Activated CD4-positive, alpha-beta memory T cell treated with anti-CD3 and anti-CD28 coated beads for 36 hours (primary cell): ENCODE measurements at regions not wholly inside any gene's neighbourhood (a gene's known extent, or its start where the extent isn't known, plus 50 kb on each side); places are given as distances from the start of the nearest gene placed in this dataset.
"Not testable (repeated sequence)": the region's sequence is repeated elsewhere in the genome, so short reads cannot be mapped to it uniquely, and the experiment has no call there.

Experiments used
- CTCF ChIA-PET: fragments of 350-600 bp; sonication (Branson Sonifier 250); formaldehyde crosslinking; loops from one replicate; lab custom pipeline; 2021; ENCODE audit warnings: antibody characterized with exemption, inconsistent platforms; lab: Charles Lee
- POLR2A ChIA-PET: fragments of 350-600 bp; sonication (Branson Sonifier 250); formaldehyde crosslinking; loops from one replicate; lab custom pipeline; 2021; ENCODE audit warnings: antibody characterized with exemption; lab: Charles Lee
- DNase-seq: peaks from one replicate; pipeline ENCODE4 v3.0.0-alpha.2; 2020
- H3K27ac Mint-ChIP-seq: one replicate; pipeline ENCODE4 v1.8.0; 2021; ENCODE audit warnings: mixed read lengths
- H3K27me3 Mint-ChIP-seq: one replicate; pipeline ENCODE4 v1.8.0; 2021; ENCODE audit warnings: mixed read lengths
- H3K36me3 Mint-ChIP-seq: one replicate; pipeline ENCODE4 v1.8.0; 2021; ENCODE audit warnings: mixed read lengths
- H3K4me1 Mint-ChIP-seq: one replicate; pipeline ENCODE4 v1.8.0; 2021; ENCODE audit warnings: low read depth, mixed read lengths
- H3K4me3 Mint-ChIP-seq: one replicate; pipeline ENCODE4 v1.8.0; 2021; ENCODE audit warnings: mild to moderate bottlenecking, mixed read lengths
- H3K9me3 Mint-ChIP-seq: one replicate; pipeline ENCODE4 v1.8.0; 2021; ENCODE audit warnings: mixed read lengths
- intact Hi-C: fragments of 100-400 bp; cut with micrococcal nuclease; formaldehyde crosslinking; loops from one replicate; pipeline ENCODE4 v1.15.1; 2023

- H3K27me3 Mint-ChIP-seq: peaks cover 19% of the 10 kb centered on the region
- no peaks in the 10 kb centered on the region for H3K36me3 Mint-ChIP-seq
- ChIA-PET POLR2A (no interaction called here), CTCF (no interaction called here)
- intact Hi-C loops: no loop called here
- H3K27ac Mint-ChIP-seq: no peak overlapping the region
- no peaks in the 10 kb centered on the region for H3K4me1 Mint-ChIP-seq
- H3K9me3 Mint-ChIP-seq: no peaks in the 10 kb centered on the region
- DNase-seq: no peak
- no peak overlapping the region for H3K4me3 Mint-ChIP-seq
Measured at GRCh38 chr17:34493917-34494316, 85.5 kb upstream of the TMEM132E start.

GRCh38 chr17:34487626-34488025 lies 91.8 kb upstream of the TMEM132E start:
- no peak overlapping the region for H3K27ac Mint-ChIP-seq
- ChIA-PET CTCF (no interaction called here), POLR2A (no interaction called here)
- no peaks in the 10 kb centered on the region for H3K4me1 Mint-ChIP-seq
- no peak overlapping the region for H3K4me3 Mint-ChIP-seq
- no peaks in the 10 kb centered on the region for H3K9me3 Mint-ChIP-seq
- no peak for DNase-seq
- H3K27me3 Mint-ChIP-seq: peaks cover 31% of the 10 kb centered on the region
- intact Hi-C loops: no loop called here
- no peaks in the 10 kb centered on the region for H3K36me3 Mint-ChIP-seq

GRCh38 chr17:34486761-34487160 lies 92.6 kb upstream of the TMEM132E start:
- peaks cover 31% of the 10 kb centered on the region for H3K27me3 Mint-ChIP-seq
- CTCF ChIA-PET: interaction anchor here (0.7 kb wide), 1 partner anchor 36 kb away, joined by 3 read pairs; no protein-coding TSS in a partner anchor

GRCh38 chr17:34485999-34486398 lies 93.4 kb upstream of the TMEM132E start:
- CTCF ChIA-PET: no interaction called here
- DNase-seq: no peak
- Mint-ChIP-seq H3K27me3 (peaks cover 31% of the 10 kb centered on the region), H3K4me3 (no peak overlapping the region), H3K36me3 (no peaks in the 10 kb centered on the region), H3K9me3 (no peaks in the 10 kb centered on the region), H3K27ac (no peak overlapping the region), H3K4me1 (no peaks in the 10 kb centered on the region)
- intact Hi-C loops: no loop called here
- POLR2A ChIA-PET: interaction anchor here (0.6 kb wide), 1 partner anchor 50 kb away, joined by 3 read pairs; no protein-coding TSS in a partner anchor

More at GRCh38 chr17:34486761-34487160, 92.6 kb upstream of the TMEM132E start:
- intact Hi-C loops: no loop called here
- Mint-ChIP-seq H3K27ac (no peak overlapping the region), H3K4me3 (no peak overlapping the region), H3K9me3 (no peaks in the 10 kb centered on the region), H3K4me1 (no peaks in the 10 kb centered on the region), H3K36me3 (no peaks in the 10 kb centered on the region)
- DNase-seq: no peak
- POLR2A ChIA-PET: no interaction called here

- Mint-ChIP-seq H3K27ac (no peak overlapping the region), H3K9me3 (no peaks in the 10 kb centered on the region), H3K36me3 (no peaks in the 10 kb centered on the region), H3K4me3 (no peak overlapping the region), H3K27me3 (peaks cover 22% of the 10 kb centered on the region), H3K4me1 (no peaks in the 10 kb centered on the region)
- intact Hi-C loops: no loop called here
- POLR2A ChIA-PET: no interaction called here
- CTCF ChIA-PET: no interaction called here
- no peak for DNase-seq
Measured at GRCh38 chr17:34484193-34484733, 95.1 kb upstream of the TMEM132E start.

GRCh38 chr17:34482730-34483129 lies 96.7 kb upstream of the TMEM132E start:
- no peaks in the 10 kb centered on the region for H3K4me1 Mint-ChIP-seq
- peaks cover 18% of the 10 kb centered on the region for H3K27me3 Mint-ChIP-seq
- CTCF ChIA-PET: no interaction called here
- no peak overlapping the region for H3K27ac Mint-ChIP-seq
- no peaks in the 10 kb centered on the region for H3K36me3 Mint-ChIP-seq
- no peak overlapping the region for H3K4me3 Mint-ChIP-seq
- no peak for DNase-seq
- POLR2A ChIA-PET: no interaction called here
- intact Hi-C loops: no loop called here
- no peaks in the 10 kb centered on the region for H3K9me3 Mint-ChIP-seq

- CTCF ChIA-PET: no interaction called here
Measured at GRCh38 chr17:34481779-34482178, 97.6 kb upstream of the TMEM132E start.

GRCh38 chr17:34479371-34479770 lies 100.0 kb upstream of the TMEM132E start:
- Mint-ChIP-seq H3K4me1 (no peaks in the 10 kb centered on the region), H3K9me3 (no peaks in the 10 kb centered on the region), H3K27ac (no peak overlapping the region), H3K27me3 (peaks cover 10% of the 10 kb centered on the region), H3K4me3 (no peak overlapping the region), H3K36me3 (no peaks in the 10 kb centered on the region)
- no peak for DNase-seq
- POLR2A ChIA-PET: no interaction called here
- CTCF ChIA-PET: no interaction called here
- intact Hi-C loops: no loop called here

More at GRCh38 chr17:34481779-34482178, 97.6 kb upstream of the TMEM132E start:
- POLR2A ChIA-PET: no interaction called here
- no peak for DNase-seq
- H3K9me3 Mint-ChIP-seq: no peaks in the 10 kb centered on the region
- peaks cover 12% of the 10 kb centered on the region for H3K27me3 Mint-ChIP-seq
- no peak overlapping the region for H3K4me3 Mint-ChIP-seq
- H3K36me3 Mint-ChIP-seq: no peaks in the 10 kb centered on the region
- no peaks in the 10 kb centered on the region for H3K4me1 Mint-ChIP-seq
- no peak overlapping the region for H3K27ac Mint-ChIP-seq
- intact Hi-C loops: no loop called here

GRCh38 chr17:34478244-34478643 lies 101.1 kb upstream of the TMEM132E start:
- intact Hi-C loops: no loop called here
- H3K27me3 Mint-ChIP-seq: peaks cover 7% of the 10 kb centered on the region
- H3K36me3 Mint-ChIP-seq: no peaks in the 10 kb centered on the region
- ChIA-PET POLR2A (no interaction called here), CTCF (no interaction called here)
- no peak overlapping the region for H3K4me3 Mint-ChIP-seq
- no peak overlapping the region for H3K27ac Mint-ChIP-seq
- H3K4me1 Mint-ChIP-seq: no peaks in the 10 kb centered on the region
- H3K9me3 Mint-ChIP-seq: no peaks in the 10 kb centered on the region
- DNase-seq: no peak

GRCh38 chr17:34475296-34475695 lies 104.1 kb upstream of the TMEM132E start:
- H3K36me3 Mint-ChIP-seq: no peaks in the 10 kb centered on the region
- POLR2A ChIA-PET: no interaction called here
- peaks cover 3% of the 10 kb centered on the region for H3K27me3 Mint-ChIP-seq
- H3K9me3 Mint-ChIP-seq: no peaks in the 10 kb centered on the region
- CTCF ChIA-PET: no interaction called here
- no peak overlapping the region for H3K4me3 Mint-ChIP-seq
- no peaks in the 10 kb centered on the region for H3K4me1 Mint-ChIP-seq
- H3K27ac Mint-ChIP-seq: no peak overlapping the region
- DNase-seq: no peak
- intact Hi-C loops: no loop called here

GRCh38 chr17:34474706-34475105 lies 104.7 kb upstream of the TMEM132E start:
- DNase-seq: no peak
- peaks cover 3% of the 10 kb centered on the region for H3K27me3 Mint-ChIP-seq
- H3K27ac Mint-ChIP-seq: no peak overlapping the region
- ChIA-PET POLR2A (no interaction called here), CTCF (no interaction called here)
- H3K9me3 Mint-ChIP-seq: no peaks in the 10 kb centered on the region
- no peak overlapping the region for H3K4me3 Mint-ChIP-seq
- H3K36me3 Mint-ChIP-seq: no peaks in the 10 kb centered on the region
- intact Hi-C loops: no loop called here
- no peaks in the 10 kb centered on the region for H3K4me1 Mint-ChIP-seq

- ChIA-PET CTCF (interaction anchor here (1.8 kb wide), 1 partner anchor 70 kb away, joined by 4 read pairs; no protein-coding TSS in a partner anchor), POLR2A (no interaction called here)
- intact Hi-C loops: no loop called here
- no peaks in the 10 kb centered on the region for H3K9me3 Mint-ChIP-seq
- H3K27ac Mint-ChIP-seq: no peak overlapping the region
- no peaks in the 10 kb centered on the region for H3K36me3 Mint-ChIP-seq
- H3K4me1 Mint-ChIP-seq: no peaks in the 10 kb centered on the region
- DNase-seq: no peak
- H3K4me3 Mint-ChIP-seq: no peak overlapping the region
- peaks cover 3% of the 10 kb centered on the region for H3K27me3 Mint-ChIP-seq
Measured at GRCh38 chr17:34472363-34472762, 107.0 kb upstream of the TMEM132E start.

GRCh38 chr17:34471278-34471677 lies 108.1 kb upstream of the TMEM132E start:
- POLR2A ChIA-PET, H3K4me3 Mint-ChIP-seq, DNase-seq, H3K36me3 Mint-ChIP-seq, H3K27me3 Mint-ChIP-seq, H3K27ac Mint-ChIP-seq, intact Hi-C loops, H3K9me3 Mint-ChIP-seq, H3K4me1 Mint-ChIP-seq: not testable (repeated sequence)
- CTCF ChIA-PET: interaction anchor here (1.8 kb wide), 1 partner anchor 71 kb away, joined by 4 read pairs; no protein-coding TSS in a partner anchor
